Neuronal stem cell (in vitro differentiated cells): ENCODE measurements at regions not wholly inside any gene's neighbourhood (a gene's known extent, or its start where the extent isn't known, plus 50 kb on each side); places are given as distances from the start of the nearest gene placed in this dataset.

Experiments used
- DNase-seq: peaks from one replicate; pipeline ENCODE4 v3.0.0-alpha.2; 2013; ENCODE audit warnings: low spot score
- H2AFZ ChIP-seq: one replicate; pipeline ENCODE4 v1.6.1; 2013; ENCODE audit warnings: mild to moderate bottlenecking, low read length, inconsistent platforms
- H2AK5ac ChIP-seq: 2 replicates; pipeline ENCODE4 v1.6.1; 2013; ENCODE audit warnings: low read depth, mild to moderate bottlenecking, inconsistent platforms, low read length, moderate library complexity, mixed read lengths
- H2BK120ac ChIP-seq: 2 replicates; pipeline ENCODE4 v1.6.1; 2013; ENCODE audit warnings: low read depth, mild to moderate bottlenecking, inconsistent platforms, low read length, moderate library complexity, mixed read lengths
- H2BK12ac ChIP-seq: one replicate; pipeline ENCODE4 v1.6.1; 2013; ENCODE audit warnings: low read length, inconsistent platforms
- H2BK15ac ChIP-seq: 2 replicates; pipeline ENCODE4 v1.6.1; 2013; ENCODE audit warnings: mild to moderate bottlenecking, low read length, inconsistent platforms, mixed read lengths
- H2BK5ac ChIP-seq: one replicate; pipeline ENCODE4 v1.6.1; 2013; ENCODE audit warnings: inconsistent platforms, mild to moderate bottlenecking, low read length, moderate library complexity
- H3K14ac ChIP-seq: one replicate; pipeline ENCODE4 v1.6.1; 2013; ENCODE audit warnings: low read length, inconsistent platforms
- H3K18ac ChIP-seq: 2 replicates; pipeline ENCODE4 v1.6.1; 2013; ENCODE audit warnings: low read length, inconsistent platforms
- H3K23ac ChIP-seq: 2 replicates; pipeline ENCODE4 v1.6.1; 2013; ENCODE audit warnings: low read depth, mild to moderate bottlenecking, mixed read lengths, low read length, inconsistent platforms; ENCODE audit not compliant: poor library complexity
- H3K27ac ChIP-seq: replicated peaks from 3 replicates; pipeline ENCODE4 v1.5.1; 2013; ENCODE audit warnings: low read length, inconsistent platforms
- H3K27me3 ChIP-seq, 3 experiments: 2 replicates each; pipeline ENCODE4 v1.6.1; 2013; ENCODE audit warnings: low read length in 3 of 3, mild to moderate bottlenecking in 2 of 3, inconsistent platforms in 1 of 3, low read depth in 1 of 3, mixed read lengths in 1 of 3, moderate library complexity in 1 of 3; ENCODE audit not compliant: control insufficient read depth in 3 of 3, insufficient read depth in 3 of 3
- H3K36me3 ChIP-seq, 2 donors: replicated peaks in 1 of 2; 2 replicates each; pipeline ENCODE4 v1.6.1; 2013; ENCODE audit warnings: low read length in 2 of 2; ENCODE audit not compliant: control insufficient read depth in 2 of 2, insufficient read depth in 2 of 2
- H3K4ac ChIP-seq: 2 replicates; pipeline ENCODE4 v1.6.1; 2013; ENCODE audit warnings: inconsistent platforms, mild to moderate bottlenecking, low read length, moderate library complexity
- H3K4me1 ChIP-seq, 2 donors: 1 replicate in 1 of 2; 2 replicates in 1 of 2; pipeline ENCODE4 v1.6.1; 2013; ENCODE audit warnings: low read length in 2 of 2, low read depth in 1 of 2; ENCODE audit not compliant: control insufficient read depth in 2 of 2, insufficient read depth in 1 of 2
- H3K4me2 ChIP-seq: one replicate; pipeline ENCODE4 v1.6.1; 2013; ENCODE audit warnings: mild to moderate bottlenecking, low read length, inconsistent platforms; ENCODE audit not compliant: insufficient read depth, poor library complexity, severe bottlenecking
- H3K4me3 ChIP-seq, 2 donors: 2 replicates each; pipeline ENCODE4 v1.5.1; 2013; ENCODE audit warnings: low read length in 2 of 2, mild to moderate bottlenecking in 2 of 2, inconsistent platforms in 1 of 2, moderate library complexity in 1 of 2
- H3K79me1 ChIP-seq: one replicate; pipeline ENCODE4 v1.6.1; 2013; ENCODE audit warnings: low read depth, mild to moderate bottlenecking, inconsistent platforms, low read length, moderate library complexity
- H3K9ac ChIP-seq: one replicate; pipeline ENCODE4 v1.6.1; 2013; ENCODE audit warnings: mild to moderate bottlenecking, low read depth, low read length, inconsistent platforms; ENCODE audit not compliant: poor library complexity
- H3K9me3 ChIP-seq, 2 donors: replicated peaks in 1 of 2; 2 replicates each; pipeline versions ENCODE3 to v1.6.1; 2013; ENCODE audit warnings: low read length in 2 of 2, mild to moderate bottlenecking in 2 of 2, inconsistent platforms in 1 of 2, low read depth in 1 of 2, mixed read lengths in 1 of 2, moderate library complexity in 1 of 2; ENCODE audit not compliant: control insufficient read depth in 2 of 2, insufficient read depth in 1 of 2
- H4K8ac ChIP-seq: one replicate; pipeline ENCODE4 v1.6.1; 2013; ENCODE audit warnings: low read depth, mild to moderate bottlenecking, inconsistent platforms, low read length, moderate library complexity
- H4K91ac ChIP-seq: one replicate; pipeline ENCODE4 v1.6.1; 2013; ENCODE audit warnings: low read length, low read depth, mild to moderate bottlenecking, inconsistent platforms; ENCODE audit not compliant: poor library complexity
- WGBS, 2 donors: extraction: QIAGEN DNeasy Blood & Tissue Kit; methylation state at CpG; one replicate each; pipeline ENCODE4 v1.1.7; 2013; ENCODE audit warnings: missing lambda C conversion rate in 2 of 2, mixed read lengths in 1 of 2; ENCODE audit not compliant: insufficient read length in 2 of 2, insufficient replicate concordance in 1 of 2; ENCODE audit errors: extremely low coverage in 2 of 2; 5-methylcytosine and 5-hydroxymethylcytosine counted together

GRCh38 chr13:44232774-44233173 lies 140.8 kb upstream of the SERP2 start:
- Histone ChIP-seq H2AK5ac (no peak overlapping the region), H4K91ac (no peak overlapping the region), H3K4ac (no peak overlapping the region), H3K4me2 (no peak overlapping the region), H2BK12ac (no peak overlapping the region), H3K4me3 (no peak overlapping the region), H3K14ac (no peak overlapping the region), H2BK15ac (no peak overlapping the region), H3K27ac (no peak overlapping the region), H3K18ac (no peak overlapping the region), H3K9ac (no peak overlapping the region), H4K8ac (no peak overlapping the region), H3K36me3 (no peaks in the 10 kb centered on the region), H3K27me3 (no peaks in the 10 kb centered on the region), H3K9me3 (no peaks in the 10 kb centered on the region), H2AFZ (no peak overlapping the region), H3K4me1 (peaks cover 5 to 9% of the 10 kb centered on the region in 2 donors), H2BK120ac (no peak overlapping the region), H2BK5ac (no peak overlapping the region), H3K79me1 (no peaks in the 10 kb centered on the region), H3K23ac (no peak overlapping the region)
- DNase-seq = no peak
- no CpG with 5 or more reads among the region's 6 CpGs for WGBS, 2 donors

GRCh38 chr13:44234566-44234965 lies 139.1 kb upstream of the SERP2 start:
- no peaks in the 10 kb centered on the region for H3K9me3 ChIP-seq
- H3K27ac ChIP-seq = no peak overlapping the region
- no peak overlapping the region for H3K4ac ChIP-seq
- H3K23ac ChIP-seq = no peak overlapping the region
- no peak overlapping the region for H2AFZ ChIP-seq
- H2BK120ac ChIP-seq = no peak overlapping the region
- no peak overlapping the region for H3K18ac ChIP-seq
- H2AK5ac ChIP-seq = no peak overlapping the region
- H3K36me3 ChIP-seq = no peaks in the 10 kb centered on the region
- H2BK12ac ChIP-seq = no peak overlapping the region
- no peak for DNase-seq
- no peak overlapping the region for H3K14ac ChIP-seq
- no peak overlapping the region for H4K8ac ChIP-seq
- no peak overlapping the region for H3K4me3 ChIP-seq
- H3K9ac ChIP-seq = no peak overlapping the region
- H3K4me1 ChIP-seq = peaks cover 3 to 9% of the 10 kb centered on the region in 2 donors
- no peaks in the 10 kb centered on the region for H3K27me3 ChIP-seq
- H3K79me1 ChIP-seq = no peaks in the 10 kb centered on the region
- H3K4me2 ChIP-seq = no peak overlapping the region
- H2BK5ac ChIP-seq = no peak overlapping the region
- H2BK15ac ChIP-seq = no peak overlapping the region
- WGBS, 2 donors = no CpG with 5 or more reads among the region's 1 CpG
- no peak overlapping the region for H4K91ac ChIP-seq

- Histone ChIP-seq H3K4ac (no peak overlapping the region), H2BK5ac (no peak overlapping the region), H2AFZ (no peak overlapping the region), H2AK5ac (no peak overlapping the region), H3K9me3 (no peaks in the 10 kb centered on the region), H3K14ac (no peak overlapping the region), H4K8ac (no peak overlapping the region), H3K4me3 (no peak overlapping the region), H2BK12ac (no peak overlapping the region), H3K4me2 (no peak overlapping the region), H2BK15ac (no peak overlapping the region), H4K91ac (no peak overlapping the region), H3K4me1 (peaks cover 2 to 9% of the 10 kb centered on the region in 2 donors), H3K27ac (no peak overlapping the region), H3K79me1 (no peaks in the 10 kb centered on the region), H3K36me3 (no peaks in the 10 kb centered on the region), H3K23ac (no peak overlapping the region), H2BK120ac (no peak overlapping the region), H3K18ac (no peak overlapping the region), H3K27me3 (no peaks in the 10 kb centered on the region), H3K9ac (no peak overlapping the region)
- no CpG with 5 or more reads among the region's 1 CpG for WGBS, 2 donors
- DNase-seq = no peak
Measured at GRCh38 chr13:44236370-44236769, 137.3 kb upstream of the SERP2 start.

- no peak overlapping the region for H3K27ac ChIP-seq
- H3K36me3 ChIP-seq = no peaks in the 10 kb centered on the region
- H3K23ac ChIP-seq = no peak overlapping the region
- no peak overlapping the region for H3K4ac ChIP-seq
- H2BK5ac ChIP-seq = no peak overlapping the region
- H3K9ac ChIP-seq = no peak overlapping the region
- H3K4me3 ChIP-seq = no peak overlapping the region
- H4K91ac ChIP-seq = no peak overlapping the region
- H2BK120ac ChIP-seq = no peak overlapping the region
- H3K79me1 ChIP-seq = no peaks in the 10 kb centered on the region
- whole genome bisulfite sequencing, 2 donors = no CpG with 5 or more reads among the region's 5 CpGs
- H2BK15ac ChIP-seq = no peak overlapping the region
- H3K4me2 ChIP-seq = no peak overlapping the region
- peaks cover 2 to 6% of the 10 kb centered on the region in 2 donors for H3K4me1 ChIP-seq
- no peak overlapping the region for H3K18ac ChIP-seq
- no peaks in the 10 kb centered on the region for H3K27me3 ChIP-seq
- H2AK5ac ChIP-seq = no peak overlapping the region
- no peak overlapping the region for H2BK12ac ChIP-seq
- H2AFZ ChIP-seq = peak overlapping the region; percentile 53
- no peak for DNase-seq
- no peak overlapping the region for H4K8ac ChIP-seq
- H3K9me3 ChIP-seq = no peaks in the 10 kb centered on the region
- no peak overlapping the region for H3K14ac ChIP-seq
Measured at GRCh38 chr13:44236801-44237207, 136.8 kb upstream of the SERP2 start.
